H9 (cell line): ENCODE measurements at regions not wholly inside any gene's neighbourhood (a gene's known extent, or its start where the extent isn't known, plus 50 kb on each side); places are given as distances from the start of the nearest gene placed in this dataset.

Experiments
- DNase-seq: peaks from one replicate; pipeline ENCODE4 v3.0.0-alpha.2; 2017
- H2AFZ ChIP-seq: one replicate; pipeline ENCODE4 v1.6.1; 2013; ENCODE audit warnings: mild to moderate bottlenecking, low read length, control low read depth, moderate library complexity
- H2AK5ac ChIP-seq: 2 replicates; pipeline ENCODE4 v1.6.1; 2013; ENCODE audit warnings: low read length, control low read depth, mixed read lengths; ENCODE audit not compliant: insufficient read length
- H2BK120ac ChIP-seq: one replicate; pipeline ENCODE4 v1.6.1; 2013; ENCODE audit warnings: low read depth, mild to moderate bottlenecking, low read length, control low read depth, inconsistent platforms; ENCODE audit not compliant: poor library complexity, severe bottlenecking
- H2BK12ac ChIP-seq: 2 replicates; pipeline ENCODE4 v1.6.1; 2013; ENCODE audit warnings: low read length, control low read depth, mixed read lengths, low read depth; ENCODE audit not compliant: insufficient read length
- H2BK15ac ChIP-seq: 2 replicates; pipeline ENCODE4 v1.6.1; 2013; ENCODE audit warnings: low read depth, low read length, control low read depth
- H2BK20ac ChIP-seq: one replicate; pipeline ENCODE4 v1.6.1; 2013; ENCODE audit warnings: low read depth, mild to moderate bottlenecking, low read length, control low read depth, inconsistent platforms; ENCODE audit not compliant: poor library complexity, severe bottlenecking
- H2BK5ac ChIP-seq: 2 replicates; pipeline ENCODE4 v1.6.1; 2013; ENCODE audit warnings: low read length, control low read depth, mixed read lengths; ENCODE audit not compliant: insufficient read length
- H3K14ac ChIP-seq: 2 replicates; pipeline ENCODE4 v1.6.1; 2013; ENCODE audit warnings: low read length, control low read depth; ENCODE audit not compliant: insufficient read depth
- H3K18ac ChIP-seq: 2 replicates; pipeline ENCODE4 v1.6.1; 2013; ENCODE audit warnings: low read depth, mild to moderate bottlenecking, mixed read lengths, low read length, control low read depth; ENCODE audit not compliant: insufficient read length
- H3K23ac ChIP-seq: 2 replicates; pipeline ENCODE4 v1.6.1; 2013; ENCODE audit warnings: low read length, control low read depth, mixed read lengths, low read depth; ENCODE audit not compliant: insufficient read length
- H3K23me2 ChIP-seq: 2 replicates; pipeline ENCODE4 v1.6.1; 2013; ENCODE audit warnings: low read depth, mild to moderate bottlenecking, mixed read lengths, low read length, control low read depth; ENCODE audit not compliant: insufficient read length, poor library complexity, severe bottlenecking
- H3K27ac ChIP-seq: 2 replicates; pipeline ENCODE4 v1.5.1; 2013; ENCODE audit warnings: low read length, control low read depth, mixed read lengths, low read depth; ENCODE audit not compliant: insufficient read length
- H3K27me3 ChIP-seq: 2 replicates; pipeline ENCODE4 v1.6.1; 2013; ENCODE audit warnings: low read length, control low read depth, inconsistent platforms; ENCODE audit not compliant: insufficient read depth
- H3K4ac ChIP-seq: 2 replicates; pipeline ENCODE4 v1.6.1; 2013; ENCODE audit warnings: low read depth, mild to moderate bottlenecking, control low read depth, inconsistent platforms, low read length, moderate library complexity
- H3K4me1 ChIP-seq: 2 replicates; pipeline ENCODE4 v1.6.1; 2013; ENCODE audit warnings: low read length, control low read depth, inconsistent platforms; ENCODE audit not compliant: insufficient read depth
- H3K4me2 ChIP-seq: 2 replicates; pipeline ENCODE4 v1.6.1; 2013; ENCODE audit warnings: low read length, control low read depth, mixed read lengths; ENCODE audit not compliant: insufficient read length, insufficient read depth
- H3K56ac ChIP-seq: 2 replicates; pipeline ENCODE4 v1.6.1; 2013; ENCODE audit warnings: low read depth, mild to moderate bottlenecking, mixed read lengths, low read length, control low read depth; ENCODE audit not compliant: insufficient read length
- H3K79me1 ChIP-seq: 2 replicates; pipeline ENCODE4 v1.6.1; 2013; ENCODE audit warnings: low read depth, mild to moderate bottlenecking, moderate library complexity, low read length, control low read depth, inconsistent platforms; ENCODE audit not compliant: insufficient read depth, poor library complexity, severe bottlenecking
- H3K79me2 ChIP-seq: 2 replicates; pipeline ENCODE4 v1.6.1; 2013; ENCODE audit warnings: low read length, control low read depth, inconsistent platforms; ENCODE audit not compliant: insufficient read depth
- H3K9ac ChIP-seq: 2 replicates; pipeline ENCODE4 v1.6.1; 2013; ENCODE audit warnings: low read length, control low read depth, mixed read lengths; ENCODE audit not compliant: insufficient read length; ENCODE audit errors: extremely low read depth
- H3K9me3 ChIP-seq: one replicate; pipeline ENCODE4 v1.6.1; 2013; ENCODE audit warnings: low read depth, low read length, inconsistent platforms; ENCODE audit not compliant: control insufficient read depth
- H3T11ph ChIP-seq: one replicate; pipeline ENCODE4 v1.6.1; 2013; ENCODE audit warnings: mild to moderate bottlenecking, low read length, control low read depth, inconsistent platforms
- H4K20me1 ChIP-seq: one replicate; pipeline ENCODE4 v1.6.1; 2013; ENCODE audit not compliant: control insufficient read depth, insufficient read length, insufficient read depth
- H4K5ac ChIP-seq: 2 replicates; pipeline ENCODE4 v1.6.1; 2013; ENCODE audit warnings: low read depth, mild to moderate bottlenecking, mixed read lengths, low read length, control low read depth; ENCODE audit not compliant: insufficient read length
- H4K8ac ChIP-seq: replicated peaks from 2 replicates; pipeline ENCODE4 v1.6.1; 2013; ENCODE audit warnings: low read length, control low read depth, mixed read lengths, low read depth; ENCODE audit not compliant: insufficient read length
- H4K91ac ChIP-seq: 2 replicates; pipeline ENCODE4 v1.6.1; 2013; ENCODE audit warnings: low read depth, mild to moderate bottlenecking, moderate library complexity, mixed read lengths, low read length, control low read depth; ENCODE audit not compliant: insufficient read length
- H3K27ac Mint-ChIP-seq, 3 experiments: 2 replicates in 2 of 3; 3 replicates in 1 of 3; pipeline ENCODE4 v1.8.0; 2020 to 2021; ENCODE audit warnings: mixed read lengths in 3 of 3, mild to moderate bottlenecking in 1 of 3, moderate library complexity in 1 of 3
- H3K27me3 Mint-ChIP-seq: 2 replicates; pipeline ENCODE4 v1.8.0; 2021; ENCODE audit warnings: low read depth, mild to moderate bottlenecking, moderate library complexity, mixed read lengths
- H3K36me3 Mint-ChIP-seq, 3 experiments: 2 replicates in 2 of 3; 3 replicates in 1 of 3; pipeline ENCODE4 v1.8.0; 2020 to 2021; ENCODE audit warnings: low read depth in 3 of 3, mixed read lengths in 3 of 3; ENCODE audit not compliant: insufficient read depth in 1 of 3
- H3K4me1 Mint-ChIP-seq, 2 experiments: 2 replicates each; pipeline ENCODE4 v1.8.0; 2020; ENCODE audit warnings: mixed read lengths in 2 of 2
- H3K4me3 Mint-ChIP-seq, 2 experiments: 2 replicates in 1 of 2; 3 replicates in 1 of 2; pipeline ENCODE4 v1.8.0; 2020 to 2021; ENCODE audit warnings: mild to moderate bottlenecking in 2 of 2, mixed read lengths in 2 of 2, moderate library complexity in 1 of 2
- H3K9me3 Mint-ChIP-seq, 2 experiments: 2 replicates in 1 of 2; 3 replicates in 1 of 2; pipeline ENCODE4 v1.8.0; 2020; ENCODE audit warnings: mild to moderate bottlenecking in 2 of 2, mixed read lengths in 2 of 2, moderate library complexity in 1 of 2
- WGBS: extraction: QIAGEN DNeasy Blood & Tissue Kit; methylation state at CpG from one replicate; pipeline ENCODE4 v1.1.7; 2013; ENCODE audit warnings: missing lambda C conversion rate, low lambda C conversion rate, mixed read lengths; ENCODE audit not compliant: insufficient read length; ENCODE audit errors: extremely low coverage; 5-methylcytosine and 5-hydroxymethylcytosine counted together
- TF ChIP-seq, protein P1 (sequence below): fragments of 200-600 bp; sonication (generic); conservative IDR thresholded peaks from 3 replicates; pipeline ENCODE4 v1.8.0; 2021; ENCODE audit warnings: antibody characterized with exemption, mild to moderate bottlenecking

DNA sequence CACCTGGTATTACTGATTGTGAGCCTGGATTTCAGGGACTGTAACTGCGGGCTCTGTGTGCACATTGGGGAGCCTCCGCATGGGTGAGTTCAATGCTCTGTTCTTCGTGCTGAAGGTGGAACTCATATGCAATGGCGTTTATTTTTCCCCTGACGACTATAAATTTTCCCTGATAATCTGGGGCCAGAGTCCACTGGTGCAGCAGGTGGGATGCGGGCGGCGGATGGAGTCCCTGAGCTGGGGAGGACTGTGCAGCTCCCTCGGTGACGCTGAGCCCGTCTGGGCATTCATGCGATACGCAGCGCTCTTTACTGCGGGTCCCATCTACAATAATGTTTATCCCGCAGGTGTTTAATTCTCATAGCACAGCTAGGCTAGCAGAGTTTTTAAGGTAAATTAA is 181.6 kb upstream of the ALKAL2 start:
- H3K27me3 Mint-ChIP-seq: peaks cover 48% of the 10 kb centered on the region
- Histone ChIP-seq H4K91ac (no peak overlapping the region), H3K27me3 (no peaks in the 10 kb centered on the region; the same call in 1 of the 2 replicates), H3K4ac (no peak overlapping the region), H3K56ac (no peak overlapping the region), H4K20me1 (no peaks in the 10 kb centered on the region), H3K27ac (no peak overlapping the region), H3K79me1 (no peaks in the 10 kb centered on the region), H3K79me2 (no peaks in the 10 kb centered on the region), H3K9ac (no peak overlapping the region), H2AK5ac (no peak overlapping the region), H2AFZ (no peak overlapping the region), H3K9me3 (no peaks in the 10 kb centered on the region), H4K8ac (no peak overlapping the region), H3K4me1 (no peaks in the 10 kb centered on the region), H2BK5ac (no peak overlapping the region), H3K14ac (no peak overlapping the region), H3T11ph (no peak overlapping the region), H2BK12ac (no peak overlapping the region), H3K23ac (no peak overlapping the region), H4K5ac (no peak overlapping the region), H3K18ac (no peak overlapping the region), H3K23me2 (peaks cover 9% of the 10 kb centered on the region), H3K4me2 (no peak overlapping the region), H2BK20ac (no peak overlapping the region), H2BK15ac (no peak overlapping the region), H2BK120ac (no peak overlapping the region)
- H3K9me3 Mint-ChIP-seq: peaks cover 10 to 14% of the 10 kb centered on the region in 2 experiments; a peak in 4 of 5 replicates
- no peak for DNase-seq
- H3K27ac Mint-ChIP-seq: no peak overlapping the region
- no peak overlapping the region for H3K4me3 Mint-ChIP-seq
- TF ChIP-seq, protein P1, sequence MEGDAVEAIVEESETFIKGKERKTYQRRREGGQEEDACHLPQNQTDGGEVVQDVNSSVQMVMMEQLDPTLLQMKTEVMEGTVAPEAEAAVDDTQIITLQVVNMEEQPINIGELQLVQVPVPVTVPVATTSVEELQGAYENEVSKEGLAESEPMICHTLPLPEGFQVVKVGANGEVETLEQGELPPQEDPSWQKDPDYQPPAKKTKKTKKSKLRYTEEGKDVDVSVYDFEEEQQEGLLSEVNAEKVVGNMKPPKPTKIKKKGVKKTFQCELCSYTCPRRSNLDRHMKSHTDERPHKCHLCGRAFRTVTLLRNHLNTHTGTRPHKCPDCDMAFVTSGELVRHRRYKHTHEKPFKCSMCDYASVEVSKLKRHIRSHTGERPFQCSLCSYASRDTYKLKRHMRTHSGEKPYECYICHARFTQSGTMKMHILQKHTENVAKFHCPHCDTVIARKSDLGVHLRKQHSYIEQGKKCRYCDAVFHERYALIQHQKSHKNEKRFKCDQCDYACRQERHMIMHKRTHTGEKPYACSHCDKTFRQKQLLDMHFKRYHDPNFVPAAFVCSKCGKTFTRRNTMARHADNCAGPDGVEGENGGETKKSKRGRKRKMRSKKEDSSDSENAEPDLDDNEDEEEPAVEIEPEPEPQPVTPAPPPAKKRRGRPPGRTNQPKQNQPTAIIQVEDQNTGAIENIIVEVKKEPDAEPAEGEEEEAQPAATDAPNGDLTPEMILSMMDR: no peak
- peaks cover 0 to 5% (median 0%) of the 10 kb centered on the region in 3 experiments; a peak in 2 of 7 replicates for H3K36me3 Mint-ChIP-seq
- H3K4me1 Mint-ChIP-seq: peaks cover 5 to 6% of the 10 kb centered on the region in 2 experiments
- no CpG with 5 or more reads among the region's 16 CpGs for WGBS
